Nephron (organoid): ENCODE measurements at regions not wholly inside any gene's neighbourhood (a gene's known extent, or its start where the extent isn't known, plus 50 kb on each side); places are given as distances from the start of the nearest gene placed in this dataset.

Experiments used
- H3K27ac Mint-ChIP-seq, 3 experiments: 2 replicates each; pipeline ENCODE4 v1.8.0; 2020; ENCODE audit warnings: mixed read lengths in 3 of 3, mild to moderate bottlenecking in 2 of 3, moderate library complexity in 1 of 3
- H3K27me3 Mint-ChIP-seq: 2 replicates; pipeline ENCODE4 v1.8.0; 2021; ENCODE audit warnings: low read depth, mild to moderate bottlenecking, moderate library complexity, mixed read lengths
- H3K36me3 Mint-ChIP-seq: 2 replicates; pipeline ENCODE4 v1.8.0; 2020; ENCODE audit warnings: low read depth, mixed read lengths
- H3K4me1 Mint-ChIP-seq: 2 replicates; pipeline ENCODE4 v1.8.0; 2020; ENCODE audit warnings: mixed read lengths
- H3K4me3 Mint-ChIP-seq, 3 experiments: 2 replicates each; pipeline ENCODE4 v1.8.0; 2020; ENCODE audit warnings: mild to moderate bottlenecking in 3 of 3, mixed read lengths in 3 of 3, moderate library complexity in 2 of 3
- H3K9me3 Mint-ChIP-seq: 2 replicates; pipeline ENCODE4 v1.8.0; 2020; ENCODE audit warnings: mixed read lengths
- TF ChIP-seq, protein P1 (sequence below), 3 experiments: fragments of 200-600 bp; sonication (generic); IDR thresholded peaks; one replicate each; pipeline ENCODE4 v1.5.0; 2021; ENCODE audit warnings: antibody characterized with exemption in 3 of 3; ENCODE audit not compliant: unreplicated experiment in 3 of 3

DNA sequence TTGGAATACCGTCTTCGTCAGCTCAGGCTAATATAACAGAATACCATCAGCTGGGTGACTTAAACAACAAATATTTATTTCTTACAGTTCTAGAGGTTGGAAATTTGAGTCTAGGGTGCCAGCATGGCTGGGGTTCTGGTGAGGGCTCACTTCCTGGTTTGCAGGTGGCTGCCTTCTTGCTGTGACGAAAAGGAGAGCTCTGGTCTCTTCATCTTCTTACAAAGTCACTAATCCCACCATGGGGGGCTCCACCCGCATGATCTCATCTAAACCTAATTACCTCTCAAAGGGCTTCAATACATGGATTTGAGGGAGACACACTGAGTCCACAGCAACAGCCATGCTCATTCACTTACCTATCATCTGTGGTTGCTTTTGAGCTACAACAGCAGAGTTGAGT, 78.3 kb downstream of the PSMG1 start:
- TF ChIP-seq, protein P1, sequence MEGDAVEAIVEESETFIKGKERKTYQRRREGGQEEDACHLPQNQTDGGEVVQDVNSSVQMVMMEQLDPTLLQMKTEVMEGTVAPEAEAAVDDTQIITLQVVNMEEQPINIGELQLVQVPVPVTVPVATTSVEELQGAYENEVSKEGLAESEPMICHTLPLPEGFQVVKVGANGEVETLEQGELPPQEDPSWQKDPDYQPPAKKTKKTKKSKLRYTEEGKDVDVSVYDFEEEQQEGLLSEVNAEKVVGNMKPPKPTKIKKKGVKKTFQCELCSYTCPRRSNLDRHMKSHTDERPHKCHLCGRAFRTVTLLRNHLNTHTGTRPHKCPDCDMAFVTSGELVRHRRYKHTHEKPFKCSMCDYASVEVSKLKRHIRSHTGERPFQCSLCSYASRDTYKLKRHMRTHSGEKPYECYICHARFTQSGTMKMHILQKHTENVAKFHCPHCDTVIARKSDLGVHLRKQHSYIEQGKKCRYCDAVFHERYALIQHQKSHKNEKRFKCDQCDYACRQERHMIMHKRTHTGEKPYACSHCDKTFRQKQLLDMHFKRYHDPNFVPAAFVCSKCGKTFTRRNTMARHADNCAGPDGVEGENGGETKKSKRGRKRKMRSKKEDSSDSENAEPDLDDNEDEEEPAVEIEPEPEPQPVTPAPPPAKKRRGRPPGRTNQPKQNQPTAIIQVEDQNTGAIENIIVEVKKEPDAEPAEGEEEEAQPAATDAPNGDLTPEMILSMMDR (IDR thresholded peaks at IDR 0.05; ENCODE audit: unreplicated experiment in 3 of 3), result no peak
- Mint-ChIP-seq H3K9me3 (peaks cover 4% of the 10 kb centered on the region), H3K4me1 (peaks cover 16% of the 10 kb centered on the region), H3K36me3 (peaks cover 4% of the 10 kb centered on the region), H3K4me3 (no peak overlapping the region), H3K27ac (peak overlapping the region; percentile 4 to 46 (median 12)), H3K27me3 (no peaks in the 10 kb centered on the region)

DNA sequence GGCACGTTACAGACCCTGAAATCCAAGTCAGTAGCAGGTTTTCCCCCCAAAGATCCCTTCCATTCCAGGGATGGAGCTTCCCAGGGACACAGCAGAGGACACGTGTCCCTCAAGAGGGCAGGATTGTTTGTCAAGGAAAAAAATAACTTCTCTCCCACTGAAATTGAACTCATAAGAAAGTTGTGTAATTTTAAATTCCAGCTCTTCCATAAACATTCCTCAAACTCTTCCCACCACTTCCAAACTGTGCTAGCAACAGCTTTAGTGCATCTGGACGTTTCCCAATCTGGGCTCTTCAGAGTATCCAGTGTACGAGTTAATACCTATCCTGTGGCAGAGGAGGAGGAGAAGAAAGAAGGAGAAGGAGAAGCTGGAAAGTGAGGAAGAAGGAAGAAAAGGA, 79.6 kb downstream of the PSMG1 start:
- Mint-ChIP-seq H3K27me3 (peaks cover 4% of the 10 kb centered on the region), H3K36me3 (peaks cover 7% of the 10 kb centered on the region), H3K9me3 (peaks cover 7% of the 10 kb centered on the region), H3K4me1 (peaks cover 16% of the 10 kb centered on the region), H3K4me3 (no peak overlapping the region), H3K27ac (peak overlapping the region in 2 of 3 experiments; percentile 7 to 29)
- TF ChIP-seq, protein P1 (IDR thresholded peaks at IDR 0.05; ENCODE audit: unreplicated experiment in 3 of 3), result no peak

DNA sequence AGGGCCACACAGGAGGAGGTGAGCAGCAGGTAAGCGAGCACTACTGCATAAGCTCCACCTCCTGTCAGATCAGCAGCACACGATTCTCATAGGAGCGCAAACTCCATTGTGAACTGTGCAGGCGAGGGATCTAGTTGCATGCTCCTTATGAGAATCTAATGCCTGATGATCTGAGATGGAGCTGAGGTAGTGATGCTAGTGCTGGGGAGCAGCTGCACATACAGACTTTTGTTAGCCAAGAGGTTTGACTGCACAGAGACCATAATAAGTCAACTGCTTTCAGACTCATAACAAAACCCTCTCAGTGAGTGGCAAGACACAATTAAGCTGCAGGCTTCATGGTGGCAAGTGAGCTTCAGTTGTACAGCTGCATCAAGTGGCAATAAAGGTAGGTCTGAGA, 83.4 kb downstream of the PSMG1 start:
- peaks cover 7% of the 10 kb centered on the region for H3K36me3 Mint-ChIP-seq
- H3K4me1 Mint-ChIP-seq, result peaks cover 28% of the 10 kb centered on the region
- no peak overlapping the region for H3K4me3 Mint-ChIP-seq
- H3K27ac Mint-ChIP-seq, result peak overlapping the region in 1 of 3 experiments; percentile 32
- TF ChIP-seq, protein P1 (IDR thresholded peaks at IDR 0.05; ENCODE audit: unreplicated experiment in 3 of 3), result no peak
- H3K9me3 Mint-ChIP-seq, result peaks cover 7% of the 10 kb centered on the region
- peaks cover 12% of the 10 kb centered on the region for H3K27me3 Mint-ChIP-seq

DNA sequence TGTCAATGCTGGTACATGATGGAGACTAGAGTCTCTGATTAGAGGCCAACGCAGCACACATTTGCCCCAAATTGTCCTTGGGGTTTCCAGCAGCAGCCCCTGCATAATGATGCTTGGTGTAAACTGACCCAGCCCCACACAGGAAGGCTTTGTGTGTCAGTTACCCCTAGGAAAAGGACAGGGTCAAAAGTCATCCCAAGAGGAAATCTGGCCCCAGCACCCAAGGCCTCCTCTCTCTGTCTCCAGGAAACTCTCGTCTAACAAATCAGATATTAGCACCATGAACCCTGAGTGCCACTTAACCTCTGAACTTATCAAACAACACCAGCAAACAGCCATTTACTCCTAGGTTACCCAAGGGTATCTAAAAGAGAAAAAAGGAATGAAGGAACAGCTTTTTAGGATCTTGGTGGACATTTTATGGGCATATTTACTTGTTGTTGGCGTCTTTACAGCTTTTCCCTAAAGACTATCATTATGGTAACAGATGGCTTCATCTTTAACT, 84.5 kb downstream of the PSMG1 start:
- peak overlapping the region in 1 of 3 experiments; percentile 14 for H3K27ac Mint-ChIP-seq

DNA sequence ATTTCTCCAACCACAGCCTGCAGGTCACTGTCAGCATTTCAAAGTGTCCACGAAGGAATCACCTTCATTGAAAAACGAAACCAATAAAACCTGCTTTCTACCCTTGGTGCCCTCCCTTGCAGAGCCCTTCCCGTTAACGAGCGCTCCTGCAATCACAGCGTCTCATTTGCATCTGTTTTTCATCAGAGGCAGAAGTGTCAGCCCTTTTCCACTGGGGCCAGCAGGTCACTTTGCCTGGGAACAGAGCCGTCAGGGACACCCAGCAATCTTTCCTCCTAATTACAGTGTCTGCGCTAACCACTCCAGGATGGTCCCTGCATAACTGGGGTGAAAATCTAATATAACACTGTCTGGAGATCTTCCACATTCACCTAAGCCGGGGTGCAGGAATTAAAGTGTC, 85.3 kb downstream of the PSMG1 start:
- peaks cover 29% of the 10 kb centered on the region for H3K4me1 Mint-ChIP-seq
- H3K4me3 Mint-ChIP-seq, result no peak overlapping the region
- H3K27me3 Mint-ChIP-seq, result peaks cover 12% of the 10 kb centered on the region
- peaks cover 7% of the 10 kb centered on the region for H3K9me3 Mint-ChIP-seq
- H3K27ac Mint-ChIP-seq, result peak overlapping the region in 1 of 3 experiments; percentile 37
- H3K36me3 Mint-ChIP-seq, result peaks cover 7% of the 10 kb centered on the region
- TF ChIP-seq, protein P1 (IDR thresholded peaks at IDR 0.05; ENCODE audit: unreplicated experiment in 3 of 3), result no peak

More for the DNA sequence above, 84.5 kb downstream of the PSMG1 start:
- Mint-ChIP-seq H3K27me3 (peaks cover 12% of the 10 kb centered on the region), H3K9me3 (peaks cover 7% of the 10 kb centered on the region), H3K4me3 (no peak overlapping the region), H3K36me3 (peaks cover 7% of the 10 kb centered on the region), H3K4me1 (peaks cover 25% of the 10 kb centered on the region)
- TF ChIP-seq, protein P1 (IDR thresholded peaks at IDR 0.05; ENCODE audit: unreplicated experiment in 3 of 3), result no peak

DNA sequence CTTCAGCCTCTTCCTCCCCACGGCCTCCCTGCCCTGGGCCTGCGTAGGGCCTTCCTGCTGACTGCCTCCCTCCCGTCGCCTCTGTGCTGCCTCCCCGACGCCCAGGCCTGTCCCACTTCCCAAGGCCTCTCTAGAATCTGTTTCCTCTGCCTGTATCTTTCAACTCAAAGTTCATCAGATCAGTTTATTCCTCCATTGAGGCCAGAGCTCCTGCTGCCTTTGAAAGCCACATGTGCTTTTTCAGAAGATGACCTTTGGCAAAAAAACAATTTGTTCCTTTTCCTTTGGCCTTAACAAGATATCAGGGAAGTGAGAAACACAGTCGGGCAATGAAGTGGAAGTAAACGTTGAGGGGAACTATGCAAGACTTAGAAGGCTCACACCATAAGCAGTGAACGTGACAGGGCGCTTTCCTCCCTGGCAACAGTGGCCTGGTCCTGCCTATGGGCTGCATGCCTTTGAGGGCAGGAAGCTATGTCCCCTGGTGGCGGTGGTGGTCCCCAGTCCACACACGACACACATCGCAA, 85.9 kb downstream of the PSMG1 start:
- Mint-ChIP-seq H3K27me3 (peaks cover 12% of the 10 kb centered on the region), H3K4me1 (peaks cover 29% of the 10 kb centered on the region), H3K36me3 (peaks cover 7% of the 10 kb centered on the region), H3K27ac (peak overlapping the region in 2 of 3 experiments; percentile 19 to 37), H3K4me3 (no peak overlapping the region), H3K9me3 (peaks cover 7% of the 10 kb centered on the region)
- TF ChIP-seq, protein P1 (IDR thresholded peaks at IDR 0.05; ENCODE audit: unreplicated experiment in 3 of 3), result no peak
